Stimulated activated CD4-positive, alpha-beta T cell treated with anti-CD3 and anti-CD28 coated beads, Interleukin-1b, Interleukin-23, amount 100 ng/mL, for 48 hours (primary cell): ENCODE measurements at regions not wholly inside any gene's neighbourhood (a gene's known extent, or its start where the extent isn't known, plus 50 kb on each side); places are given as distances from the start of the nearest gene placed in this dataset.

Experiments
- DNase-seq: peaks from one replicate; pipeline ENCODE4 v3.0.0-alpha.2; 2020

GRCh38 chr17:79468183-79468944, 142.5 kb downstream of the RBFOX3 start:
- no peak for DNase-seq

- no peak for DNase-seq
Observed at GRCh38 chr17:79466562-79467350, 144.1 kb downstream of the RBFOX3 start.

GRCh38 chr17:79465681-79466025, 145.2 kb downstream of the RBFOX3 start:
- DNase-seq, result no peak

- DNase-seq, result no peak
Observed at GRCh38 chr17:79465011-79465680, 145.7 kb downstream of the RBFOX3 start.

GRCh38 chr17:79464318-79465010, 146.4 kb downstream of the RBFOX3 start:
- no peak for DNase-seq

- DNase-seq, result no peak
Observed at GRCh38 chr17:79463421-79464317, 147.2 kb downstream of the RBFOX3 start.

GRCh38 chr17:79461041-79461440, 149.8 kb downstream of the RBFOX3 start:
- no peak for DNase-seq

- DNase-seq, result no peak
Observed at GRCh38 chr17:79459846-79460245, 151.0 kb downstream of the RBFOX3 start.

GRCh38 chr17:79459003-79459655, 151.7 kb downstream of the RBFOX3 start:
- DNase-seq, result no peak

GRCh38 chr17:79458356-79458755, 152.5 kb downstream of the RBFOX3 start:
- no peak for DNase-seq

- DNase-seq, result no peak
Observed at GRCh38 chr17:79457889-79458288, 153.0 kb downstream of the RBFOX3 start.

GRCh38 chr17:79457376-79457775, 153.5 kb downstream of the RBFOX3 start:
- no peak for DNase-seq

GRCh38 chr17:79455636-79456035, 155.2 kb downstream of the RBFOX3 start:
- DNase-seq, result no peak

- DNase-seq, result no peak
Observed at GRCh38 chr17:79454826-79455225, 156.0 kb downstream of the RBFOX3 start.

- no peak for DNase-seq
Observed at GRCh38 chr17:79453481-79453880, 157.4 kb downstream of the RBFOX3 start.

- no peak for DNase-seq
Observed at GRCh38 chr17:79452706-79453105, 158.1 kb downstream of the RBFOX3 start.

- no peak for DNase-seq
Observed at GRCh38 chr17:79451167-79451566, 159.7 kb downstream of the RBFOX3 start.

- no peak for DNase-seq
Observed at GRCh38 chr17:79446399-79447009, 164.3 kb downstream of the RBFOX3 start.

- no peak for DNase-seq
Observed at GRCh38 chr17:79444198-79444597, 166.7 kb downstream of the RBFOX3 start.

- DNase-seq, result no peak
Observed at GRCh38 chr17:79443026-79443425, 167.8 kb downstream of the RBFOX3 start.
